ENCODE measurements at regions not wholly inside any gene's neighbourhood (a gene's known extent, or its start where the extent isn't known, plus 50 kb on each side); places are given as distances from the start of the nearest gene placed in this dataset.

DNA sequence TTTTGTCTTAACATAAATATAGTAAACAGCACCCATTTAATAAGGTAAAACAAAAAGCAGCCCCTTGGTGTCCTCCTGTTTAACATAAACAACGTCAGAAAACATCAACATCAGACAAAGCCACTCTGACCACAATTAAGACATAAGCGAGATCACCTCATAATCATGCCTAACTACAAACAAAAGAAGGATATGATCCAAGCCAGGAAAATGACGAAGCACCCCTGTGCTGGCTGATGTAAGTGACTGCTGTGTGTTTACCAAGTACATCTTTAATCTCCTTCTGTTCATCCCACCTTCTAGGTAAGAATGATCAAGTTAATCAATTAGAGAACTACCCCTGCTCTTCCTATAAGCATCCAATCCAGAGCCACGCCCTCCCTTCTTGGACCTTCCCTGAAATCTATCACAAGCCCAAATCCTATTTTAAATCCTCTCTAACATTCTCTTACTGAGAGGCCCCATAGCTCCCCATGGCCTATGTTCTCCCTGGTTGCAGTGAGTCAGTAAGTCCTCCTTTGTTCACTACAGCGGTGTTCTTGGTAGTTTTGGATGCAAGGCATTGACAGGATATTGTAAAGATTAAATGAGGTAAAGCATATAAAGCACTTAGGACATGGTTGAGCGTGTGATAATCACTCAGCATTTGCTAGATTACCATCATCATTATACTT lies 424.2 kb downstream of the TSN start:
- Histone ChIP-seq H3K27me3 (ENCODE audit: control insufficient read depth in 2 of 2, insufficient read depth in 2 of 2, low read length in 2 of 2) (no peaks in the 10 kb centered on the region), H3K4me3 (replicated peaks in 1 of 3; ENCODE audit: low read depth in 2 of 3, low read length in 3 of 3) (no peak overlapping the region), H3K4me2 (replicated peaks; ENCODE audit: extremely low read depth, low read length, poor library complexity, severe bottlenecking) (no peak overlapping the region), H3K4me1 (ENCODE audit: control insufficient read depth in 1 of 2, insufficient read depth in 2 of 2, low read length in 2 of 2) (no peaks in the 10 kb centered on the region), H3K79me2 (ENCODE audit: insufficient read depth, low read length) (no peaks in the 10 kb centered on the region), H3K9ac (ENCODE audit: insufficient read depth, low read length, poor library complexity, severe bottlenecking) (no peak overlapping the region), H4K20me1 (ENCODE audit: insufficient read depth, low read length) (no peaks in the 10 kb centered on the region), H3K27ac (ENCODE audit: low read depth in 1 of 2, low read length in 2 of 2) (no peak overlapping the region), H3K36me3 (replicated peaks in 1 of 2; ENCODE audit: control insufficient read depth in 1 of 2, insufficient read depth in 2 of 2, low read length in 2 of 2) (no peaks in the 10 kb centered on the region), H3K9me3 (replicated peaks in 1 of 2; ENCODE audit: control insufficient read depth in 1 of 2, insufficient read depth in 1 of 2, low read length in 2 of 2) (no peaks in the 10 kb centered on the region), H2AFZ (ENCODE audit: insufficient read depth, low read depth, low read length, poor library complexity, severe bottlenecking) (no peak overlapping the region)
- peaks cover 8% of the 10 kb centered on the region for H3K4me1 Mint-ChIP-seq
- intact Hi-C loops (cut with micrococcal nuclease) = no loop called here
- no peaks in the 10 kb centered on the region for H3K27me3 Mint-ChIP-seq (ENCODE audit: low read depth in 3 of 3)
- peaks cover 0 to 9% (median 0%) of the 10 kb centered on the region in 7 donors for H3K9me3 Mint-ChIP-seq
- no peak for DNase-seq
- TF ChIP-seq, protein P1, sequence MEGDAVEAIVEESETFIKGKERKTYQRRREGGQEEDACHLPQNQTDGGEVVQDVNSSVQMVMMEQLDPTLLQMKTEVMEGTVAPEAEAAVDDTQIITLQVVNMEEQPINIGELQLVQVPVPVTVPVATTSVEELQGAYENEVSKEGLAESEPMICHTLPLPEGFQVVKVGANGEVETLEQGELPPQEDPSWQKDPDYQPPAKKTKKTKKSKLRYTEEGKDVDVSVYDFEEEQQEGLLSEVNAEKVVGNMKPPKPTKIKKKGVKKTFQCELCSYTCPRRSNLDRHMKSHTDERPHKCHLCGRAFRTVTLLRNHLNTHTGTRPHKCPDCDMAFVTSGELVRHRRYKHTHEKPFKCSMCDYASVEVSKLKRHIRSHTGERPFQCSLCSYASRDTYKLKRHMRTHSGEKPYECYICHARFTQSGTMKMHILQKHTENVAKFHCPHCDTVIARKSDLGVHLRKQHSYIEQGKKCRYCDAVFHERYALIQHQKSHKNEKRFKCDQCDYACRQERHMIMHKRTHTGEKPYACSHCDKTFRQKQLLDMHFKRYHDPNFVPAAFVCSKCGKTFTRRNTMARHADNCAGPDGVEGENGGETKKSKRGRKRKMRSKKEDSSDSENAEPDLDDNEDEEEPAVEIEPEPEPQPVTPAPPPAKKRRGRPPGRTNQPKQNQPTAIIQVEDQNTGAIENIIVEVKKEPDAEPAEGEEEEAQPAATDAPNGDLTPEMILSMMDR (IDR thresholded peaks at IDR 0.05) = no peak
- no peak overlapping the region for H3K27ac Mint-ChIP-seq
- H3K4me3 Mint-ChIP-seq = no peak overlapping the region
- 86% methylated on average over 2 of the region's 6 CpGs for WGBS (ENCODE audit: insufficient coverage)
- no peaks in the 10 kb centered on the region for H3K36me3 Mint-ChIP-seq

DNA sequence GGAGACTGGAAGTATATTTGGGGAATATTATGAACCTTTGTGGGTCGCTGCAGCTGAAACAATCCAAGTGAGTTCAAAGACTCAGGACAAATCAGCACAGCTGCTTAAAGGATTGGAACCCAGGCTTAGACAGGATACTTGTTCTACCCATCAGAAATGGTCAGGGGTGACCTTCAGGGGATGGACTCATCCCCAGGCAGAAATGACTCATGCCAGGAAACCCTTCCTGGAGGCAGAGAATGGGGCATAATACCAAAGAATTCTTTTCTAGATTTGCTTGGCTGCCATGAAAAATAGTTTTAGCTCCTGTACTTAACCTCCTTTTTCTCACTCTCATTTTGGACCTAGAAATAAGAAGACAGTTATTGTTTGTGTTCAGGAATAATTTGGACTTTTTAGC lies 425.5 kb downstream of the TSN start:
- no peaks in the 10 kb centered on the region for H3K36me3 ChIP-seq (replicated peaks in 1 of 2; ENCODE audit: control insufficient read depth in 1 of 2, insufficient read depth in 2 of 2, low read length in 2 of 2)
- no peaks in the 10 kb centered on the region for H3K4me1 ChIP-seq (ENCODE audit: control insufficient read depth in 1 of 2, insufficient read depth in 2 of 2, low read length in 2 of 2)
- H3K79me2 ChIP-seq (ENCODE audit: insufficient read depth, low read length) = no peaks in the 10 kb centered on the region
- peaks cover 0 to 9% (median 0%) of the 10 kb centered on the region in 7 donors for H3K9me3 Mint-ChIP-seq
- H4K20me1 ChIP-seq (ENCODE audit: insufficient read depth, low read length) = no peaks in the 10 kb centered on the region
- TF ChIP-seq, protein P1 (IDR thresholded peaks at IDR 0.05) = no peak
- H3K36me3 Mint-ChIP-seq = no peaks in the 10 kb centered on the region
- no peaks in the 10 kb centered on the region for H3K9me3 ChIP-seq (replicated peaks in 1 of 2; ENCODE audit: control insufficient read depth in 1 of 2, insufficient read depth in 1 of 2, low read length in 2 of 2)
- no peak for DNase-seq
- no peak overlapping the region for H3K27ac ChIP-seq (ENCODE audit: low read depth in 1 of 2, low read length in 2 of 2)
- no peaks in the 10 kb centered on the region for H3K27me3 ChIP-seq (ENCODE audit: control insufficient read depth in 2 of 2, insufficient read depth in 2 of 2, low read length in 2 of 2)
- no peak overlapping the region for H2AFZ ChIP-seq (ENCODE audit: insufficient read depth, low read depth, low read length, poor library complexity, severe bottlenecking)
- intact Hi-C loops (cut with micrococcal nuclease) = no loop called here
- no peak overlapping the region for H3K4me3 ChIP-seq (replicated peaks in 1 of 3; ENCODE audit: low read depth in 2 of 3, low read length in 3 of 3)
- H3K4me3 Mint-ChIP-seq = no peak overlapping the region
- no peak overlapping the region for H3K4me2 ChIP-seq (replicated peaks; ENCODE audit: extremely low read depth, low read length, poor library complexity, severe bottlenecking)
- no peaks in the 10 kb centered on the region for H3K27me3 Mint-ChIP-seq (ENCODE audit: low read depth in 3 of 3)
- H3K27ac Mint-ChIP-seq = no peak overlapping the region
- H3K9ac ChIP-seq (ENCODE audit: insufficient read depth, low read length, poor library complexity, severe bottlenecking) = no peak overlapping the region
- H3K4me1 Mint-ChIP-seq = peaks cover 8% of the 10 kb centered on the region
- 83% methylated on average over 1 of the region's 1 CpG for WGBS (ENCODE audit: insufficient coverage)
